Activated CD4-positive, alpha-beta T cell treated with anti-CD3 and anti-CD28 coated beads for 36 hours (primary cell): ENCODE measurements at regions not wholly inside any gene's neighbourhood (a gene's known extent, or its start where the extent isn't known, plus 50 kb on each side); places are given as distances from the start of the nearest gene placed in this dataset.

Experiments
- ATAC-seq: fragments of 200-7000 bp; cut with Tn5 transposase; one replicate; pipeline ENCODE4 v1.10.0; 2021; ENCODE audit warnings: mild to moderate bottlenecking, moderate library complexity
- CTCF ChIA-PET: fragments of 350-600 bp; sonication (Branson Sonifier 250); formaldehyde crosslinking; loops from one replicate; lab custom pipeline; 2021; ENCODE audit warnings: antibody characterized with exemption; lab: Charles Lee
- POLR2A ChIA-PET: fragments of 350-600 bp; sonication (Branson Sonifier 250); formaldehyde crosslinking; loops from one replicate; lab custom pipeline; 2021; ENCODE audit warnings: antibody characterized with exemption, inconsistent platforms; lab: Charles Lee
- DNase-seq: peaks from one replicate; pipeline ENCODE4 v3.0.0-alpha.2; 2020
- H3K27ac Mint-ChIP-seq: one replicate; pipeline ENCODE4 v1.8.0; 2021; ENCODE audit warnings: mixed read lengths
- H3K27me3 Mint-ChIP-seq: one replicate; pipeline ENCODE4 v1.8.0; 2021; ENCODE audit warnings: mixed read lengths
- H3K36me3 Mint-ChIP-seq: one replicate; pipeline ENCODE4 v1.8.0; 2021; ENCODE audit warnings: low read depth, mixed read lengths
- H3K4me1 Mint-ChIP-seq: one replicate; pipeline ENCODE4 v1.8.0; 2021; ENCODE audit warnings: mixed read lengths
- H3K4me3 Mint-ChIP-seq: one replicate; pipeline ENCODE4 v1.8.0; 2021; ENCODE audit warnings: mild to moderate bottlenecking, moderate library complexity, mixed read lengths
- H3K9me3 Mint-ChIP-seq: one replicate; pipeline ENCODE4 v1.8.0; 2021; ENCODE audit warnings: low read depth, mixed read lengths
- intact Hi-C, 2 experiments: fragments of 100-400 bp; cut with DNase I in 1 of 2; cut with micrococcal nuclease in 1 of 2; formaldehyde crosslinking; loops; one replicate each; pipeline versions ENCODE4 v1.14.2 to v1.15.1; 2022 to 2024; cut with DNase I, micrococcal nuclease

GRCh38 chr19:29292153-29292552 lies 79.2 kb upstream of the UQCRFS1 start:
- H3K4me1 Mint-ChIP-seq = peaks cover 2% of the 10 kb centered on the region
- H3K36me3 Mint-ChIP-seq = no peaks in the 10 kb centered on the region
- no peak for DNase-seq
- ChIA-PET CTCF (no interaction called here), POLR2A (no interaction called here)
- H3K27me3 Mint-ChIP-seq = peaks cover 11% of the 10 kb centered on the region
- no peaks in the 10 kb centered on the region for H3K9me3 Mint-ChIP-seq
- no peak overlapping the region for H3K4me3 Mint-ChIP-seq
- no peak for ATAC-seq
- intact Hi-C loops = no loop called here
- H3K27ac Mint-ChIP-seq = no peak overlapping the region

GRCh38 chr19:29292562-29292961 lies 79.6 kb upstream of the UQCRFS1 start:
- Mint-ChIP-seq H3K9me3 (no peaks in the 10 kb centered on the region), H3K4me1 (peaks cover 2% of the 10 kb centered on the region), H3K27me3 (peaks cover 11% of the 10 kb centered on the region), H3K27ac (no peak overlapping the region), H3K4me3 (no peak overlapping the region), H3K36me3 (no peaks in the 10 kb centered on the region)
- CTCF ChIA-PET = no interaction called here
- ATAC-seq (no peak), DNase-seq (no peak)
- intact Hi-C loops = no loop called here
- POLR2A ChIA-PET = no interaction called here

- H3K27ac Mint-ChIP-seq = no peak overlapping the region
- H3K4me1 Mint-ChIP-seq = peaks cover 2% of the 10 kb centered on the region
- ChIA-PET POLR2A (no interaction called here), CTCF (no interaction called here)
- intact Hi-C loops = no loop called here
- ATAC-seq = no peak
- DNase-seq = no peak
- H3K36me3 Mint-ChIP-seq = no peaks in the 10 kb centered on the region
- H3K4me3 Mint-ChIP-seq = no peak overlapping the region
- H3K9me3 Mint-ChIP-seq = no peaks in the 10 kb centered on the region
- peaks cover 12% of the 10 kb centered on the region for H3K27me3 Mint-ChIP-seq
Measured at GRCh38 chr19:29293292-29293691, 80.3 kb upstream of the UQCRFS1 start.

- Mint-ChIP-seq H3K27me3 (peaks cover 12% of the 10 kb centered on the region), H3K4me1 (peaks cover 2% of the 10 kb centered on the region), H3K36me3 (no peaks in the 10 kb centered on the region), H3K9me3 (no peaks in the 10 kb centered on the region), H3K4me3 (no peak overlapping the region), H3K27ac (no peak overlapping the region)
- CTCF ChIA-PET = interaction anchor here (0.8 kb wide), 1 partner anchor 143 kb away, joined by 4 read pairs; no protein-coding TSS in a partner anchor
- intact Hi-C loops = no loop called here
- no peak for ATAC-seq
- DNase-seq = no peak
- POLR2A ChIA-PET = no interaction called here
Measured at GRCh38 chr19:29293736-29294342, 80.9 kb upstream of the UQCRFS1 start.

GRCh38 chr19:29294343-29294811 lies 81.4 kb upstream of the UQCRFS1 start:
- intact Hi-C loops = no loop called here
- Mint-ChIP-seq H3K36me3 (no peaks in the 10 kb centered on the region), H3K4me1 (peaks cover 2% of the 10 kb centered on the region), H3K27me3 (peaks cover 12% of the 10 kb centered on the region), H3K4me3 (no peak overlapping the region), H3K9me3 (no peaks in the 10 kb centered on the region), H3K27ac (no peak overlapping the region)
- ATAC-seq (no peak), DNase-seq (no peak)
- CTCF ChIA-PET = interaction anchor here (0.8 kb wide), 1 partner anchor 143 kb away, joined by 4 read pairs; no protein-coding TSS in a partner anchor
- POLR2A ChIA-PET = no interaction called here

GRCh38 chr19:29295285-29295684 lies 82.3 kb upstream of the UQCRFS1 start:
- no peak for DNase-seq
- Mint-ChIP-seq H3K4me3 (no peak overlapping the region), H3K27me3 (peaks cover 14% of the 10 kb centered on the region), H3K9me3 (no peaks in the 10 kb centered on the region), H3K4me1 (peaks cover 2% of the 10 kb centered on the region), H3K36me3 (no peaks in the 10 kb centered on the region), H3K27ac (no peak overlapping the region)
- intact Hi-C loops = no loop called here
- ChIA-PET POLR2A (no interaction called here), CTCF (no interaction called here)
- ATAC-seq = no peak

GRCh38 chr19:29297381-29297780 lies 84.4 kb upstream of the UQCRFS1 start:
- Mint-ChIP-seq H3K27me3 (peaks cover 11% of the 10 kb centered on the region), H3K27ac (no peak overlapping the region), H3K4me1 (peaks cover 2% of the 10 kb centered on the region), H3K4me3 (no peak overlapping the region), H3K36me3 (no peaks in the 10 kb centered on the region), H3K9me3 (no peaks in the 10 kb centered on the region)
- ATAC-seq = no peak
- CTCF ChIA-PET = interaction anchor here (0.6 to 0.7 kb wide), 2 partner anchors 25 to 184 kb away, joined by 3 to 4 read pairs; no protein-coding TSS in a partner anchor
- no peak for DNase-seq
- intact Hi-C loops = no loop called here
- POLR2A ChIA-PET = no interaction called here

- no peaks in the 10 kb centered on the region for H3K4me1 Mint-ChIP-seq
- H3K9me3 Mint-ChIP-seq = no peaks in the 10 kb centered on the region
- no peak overlapping the region for H3K4me3 Mint-ChIP-seq
- DNase-seq (no peak), ATAC-seq (no peak)
- ChIA-PET POLR2A (no interaction called here), CTCF (no interaction called here)
- H3K36me3 Mint-ChIP-seq = no peaks in the 10 kb centered on the region
- peaks cover 16% of the 10 kb centered on the region for H3K27me3 Mint-ChIP-seq
- no peak overlapping the region for H3K27ac Mint-ChIP-seq
- intact Hi-C loops = loop anchor here in 1 of 2 experiments (10.0 kb wide), 1 partner anchor 225 kb away; the partner anchor contains the start of gene VSTM2B
Measured at GRCh38 chr19:29299416-29300380, 86.7 kb upstream of the UQCRFS1 start.

- Mint-ChIP-seq H3K4me3 (no peak overlapping the region), H3K27me3 (peaks cover 19% of the 10 kb centered on the region), H3K27ac (no peak overlapping the region), H3K36me3 (no peaks in the 10 kb centered on the region), H3K4me1 (no peaks in the 10 kb centered on the region), H3K9me3 (no peaks in the 10 kb centered on the region)
- peak; percentile 36 for DNase-seq
- peak; percentile 57 for ATAC-seq
- CTCF ChIA-PET = interaction anchor here (1.7 kb wide), 1 partner anchor 46 kb away, joined by 4 read pairs; no protein-coding TSS in a partner anchor
- POLR2A ChIA-PET = interaction anchor here (0.6 kb wide), 1 partner anchor 385 kb away, joined by 3 read pairs; no protein-coding TSS in a partner anchor
- intact Hi-C loops = loop anchor here in 1 of 2 experiments (10.0 kb wide), 1 partner anchor 223 kb away; the partner anchor contains the start of gene VSTM2B
Measured at GRCh38 chr19:29302002-29302928, 89.3 kb upstream of the UQCRFS1 start.

GRCh38 chr19:29303069-29303718 lies 90.2 kb upstream of the UQCRFS1 start:
- Mint-ChIP-seq H3K4me3 (no peak overlapping the region), H3K27me3 (peaks cover 20% of the 10 kb centered on the region), H3K9me3 (no peaks in the 10 kb centered on the region), H3K36me3 (no peaks in the 10 kb centered on the region), H3K4me1 (no peaks in the 10 kb centered on the region), H3K27ac (no peak overlapping the region)
- ChIA-PET CTCF (no interaction called here), POLR2A (no interaction called here)
- intact Hi-C loops = loop anchor here in 1 of 2 experiments (10.0 kb wide), 1 partner anchor 222 kb away; the partner anchor contains the start of gene VSTM2B
- DNase-seq = no peak
- no peak for ATAC-seq
